ENCODE measurements at regions not wholly inside any gene's neighbourhood (a gene's known extent, or its start where the extent isn't known, plus 50 kb on each side); places are given as distances from the start of the nearest gene placed in this dataset.

DNA sequence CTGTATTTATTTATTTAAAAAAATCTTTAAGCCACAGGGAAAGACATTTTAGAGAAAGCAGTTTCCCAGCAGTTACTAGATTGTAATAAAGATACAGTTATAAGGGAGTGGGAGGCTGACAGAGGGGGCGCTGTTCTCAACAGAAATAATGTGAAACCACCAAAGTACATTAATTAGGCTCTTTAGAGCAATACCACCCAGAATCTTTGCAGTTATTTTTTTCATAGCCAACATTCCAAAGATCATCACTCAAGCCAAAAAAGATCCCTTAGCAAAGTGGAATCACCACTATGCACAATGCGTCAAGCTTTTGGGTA is 331.3 kb upstream of the DEFB112 start:
- no peak for TF ChIP-seq ZNF175 (tag by site-specific recombination; IDR thresholded peaks at IDR 0.05)
- TF ChIP-seq ZNF239 (tag by site-specific recombination; IDR thresholded peaks at IDR 0.05) = no peak
- TF ChIP-seq ZNF138 (tag by site-specific recombination; IDR thresholded peaks at IDR 0.05; ENCODE audit: borderline replicate concordance) = no peak
- TF ChIP-seq ZNF274 (IDR thresholded peaks at IDR 0.05; ENCODE audit: low read length) = no peak
- TF ChIP-seq ZNF274 (tag by site-specific recombination; IDR thresholded peaks at IDR 0.05; ENCODE audit: borderline replicate concordance) = no peak
- TF ChIP-seq, protein P1, sequence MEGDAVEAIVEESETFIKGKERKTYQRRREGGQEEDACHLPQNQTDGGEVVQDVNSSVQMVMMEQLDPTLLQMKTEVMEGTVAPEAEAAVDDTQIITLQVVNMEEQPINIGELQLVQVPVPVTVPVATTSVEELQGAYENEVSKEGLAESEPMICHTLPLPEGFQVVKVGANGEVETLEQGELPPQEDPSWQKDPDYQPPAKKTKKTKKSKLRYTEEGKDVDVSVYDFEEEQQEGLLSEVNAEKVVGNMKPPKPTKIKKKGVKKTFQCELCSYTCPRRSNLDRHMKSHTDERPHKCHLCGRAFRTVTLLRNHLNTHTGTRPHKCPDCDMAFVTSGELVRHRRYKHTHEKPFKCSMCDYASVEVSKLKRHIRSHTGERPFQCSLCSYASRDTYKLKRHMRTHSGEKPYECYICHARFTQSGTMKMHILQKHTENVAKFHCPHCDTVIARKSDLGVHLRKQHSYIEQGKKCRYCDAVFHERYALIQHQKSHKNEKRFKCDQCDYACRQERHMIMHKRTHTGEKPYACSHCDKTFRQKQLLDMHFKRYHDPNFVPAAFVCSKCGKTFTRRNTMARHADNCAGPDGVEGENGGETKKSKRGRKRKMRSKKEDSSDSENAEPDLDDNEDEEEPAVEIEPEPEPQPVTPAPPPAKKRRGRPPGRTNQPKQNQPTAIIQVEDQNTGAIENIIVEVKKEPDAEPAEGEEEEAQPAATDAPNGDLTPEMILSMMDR (tag by site-specific recombination; IDR thresholded peaks at IDR 0.05) = no peak
- no peak for TF ChIP-seq ZNF221 (tag by site-specific recombination; IDR thresholded peaks at IDR 0.05; ENCODE audit: borderline replicate concordance)
- TF ChIP-seq ZNF629 (tag by site-specific recombination; IDR thresholded peaks at IDR 0.05) = no peak
- TF ChIP-seq ZBTB11 (tag by site-specific recombination; conservative IDR thresholded peaks at IDR 0.05; ENCODE audit: low read depth) = no peak
- no peak for TF ChIP-seq MYNN (tag by site-specific recombination; IDR thresholded peaks at IDR 0.05; ENCODE audit: borderline replicate concordance)
- no peak for TF ChIP-seq ZNF133 (tag by site-specific recombination; IDR thresholded peaks at IDR 0.05)
- no peak for TF ChIP-seq ZNF341 (tag by site-specific recombination; IDR thresholded peaks at IDR 0.05; ENCODE audit: low read depth)
- TF ChIP-seq SP7 (tag by site-specific recombination; IDR thresholded peaks at IDR 0.05) = no peak

All from HEK293 (cell line).